ENCODE measurements at regions not wholly inside any gene's neighbourhood (a gene's known extent, or its start where the extent isn't known, plus 50 kb on each side); places are given as distances from the start of the nearest gene placed in this dataset.
A peak's percentile ranks its signal among the peaks of the same experiment; 100 is the strongest.

GRCh38 chr2:16716944-16717343 lies 51.3 kb upstream of the CYRIA start:
- no peak for DNase-seq

GRCh38 chr2:16716024-16716423 lies 50.4 kb upstream of the CYRIA start:
- peak in 1 of 2 donors; percentile 6 for DNase-seq

Data from CD4-positive, alpha-beta T cell treated with Interferon alpha-2 for 1 hour (primary cell).